GM13977 (cell line): ENCODE measurements at regions not wholly inside any gene's neighbourhood (a gene's known extent, or its start where the extent isn't known, plus 50 kb on each side); places are given as distances from the start of the nearest gene placed in this dataset.

ENCODE experiments used
- DNase-seq: peaks from one replicate; pipeline ENCODE4 v3.0.0; 2012; ENCODE audit warnings: low spot score
- CTCF ChIP-seq: IDR thresholded peaks from 2 replicates; pipeline ENCODE4 v1.5.1; 2012; ENCODE audit warnings: mild to moderate bottlenecking, control low read depth; ENCODE audit not compliant: insufficient read depth; ENCODE audit errors: extremely low read depth, missing control alignments
- in situ Hi-C: fragments of 300-500 bp; cut with MboI; formaldehyde crosslinking; loops from one replicate; pipeline ENCODE4 v1.12.0; 2022; ENCODE audit warnings: low sequenced_read_pairs, low pct_unique_long_range_greater_than_20kb, mixed read lengths, inconsistent platforms; ENCODE audit not compliant: unreplicated experiment

GRCh38 chr3:110667216-110667615, 404.4 kb upstream of the NECTIN3 start:
- in situ Hi-C loops = no loop called here
- TF ChIP-seq CTCF = no peak
- DNase-seq = no peak

GRCh38 chr3:110670407-110670806, 401.2 kb upstream of the NECTIN3 start:
- in situ Hi-C loops = no loop called here
- DNase-seq = no peak
- TF ChIP-seq CTCF = no peak

- TF ChIP-seq CTCF = no peak
- no peak for DNase-seq
- in situ Hi-C loops = no loop called here
Observed at GRCh38 chr3:110677506-110677905, 394.1 kb upstream of the NECTIN3 start.

- TF ChIP-seq CTCF = no peak
- in situ Hi-C loops = no loop called here
- no peak for DNase-seq
Observed at GRCh38 chr3:110679285-110679684, 392.3 kb upstream of the NECTIN3 start.

- DNase-seq = no peak
- TF ChIP-seq CTCF = no peak
- in situ Hi-C loops = no loop called here
Observed at GRCh38 chr3:110680450-110680849, 391.2 kb upstream of the NECTIN3 start.

GRCh38 chr3:110684466-110684865, 387.1 kb upstream of the NECTIN3 start:
- no peak for TF ChIP-seq CTCF
- DNase-seq = no peak
- in situ Hi-C loops = no loop called here

- no peak for TF ChIP-seq CTCF
- in situ Hi-C loops = no loop called here
- no peak for DNase-seq
Observed at GRCh38 chr3:110685630-110686029, 386.0 kb upstream of the NECTIN3 start.
